ENCODE measurements at regions not wholly inside any gene's neighbourhood (a gene's known extent, or its start where the extent isn't known, plus 50 kb on each side); places are given as distances from the start of the nearest gene placed in this dataset.

DNA sequence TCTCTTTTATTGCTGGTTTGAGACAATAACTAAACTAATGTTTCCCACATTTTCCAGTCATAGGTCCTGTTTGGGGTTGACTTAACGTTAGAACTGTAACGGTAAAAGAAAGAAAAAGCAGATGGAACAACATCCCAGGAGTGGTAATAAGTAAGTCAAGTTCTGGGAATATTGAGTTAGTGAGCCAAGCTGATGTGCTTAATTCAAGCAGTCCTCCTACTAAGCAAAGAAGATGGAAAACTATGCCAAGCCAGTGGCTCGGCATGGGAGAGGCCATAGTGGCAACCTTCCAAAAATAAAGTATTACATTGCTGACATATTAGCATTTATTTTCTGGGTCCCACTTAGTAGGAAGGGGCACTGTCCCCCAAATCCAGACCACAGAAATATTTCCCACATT is 161.7 kb upstream of the CDH5 start:
- H4K20me1 ChIP-seq (ENCODE audit: insufficient read depth, low read length) = no peaks in the 10 kb centered on the region
- H3K27me3 ChIP-seq (ENCODE audit: control insufficient read depth, insufficient read depth, low read length) = peaks cover under 1% of the 10 kb centered on the region; the same call in 1 of the 2 replicates
- no peak overlapping the region for H3K56ac ChIP-seq (ENCODE audit: extremely low read depth, insufficient read depth, low read length)
- H2AK9ac ChIP-seq (replicated peaks; ENCODE audit: low read depth, low read length, poor library complexity) = no peak overlapping the region
- no peak overlapping the region for H2AK5ac ChIP-seq (ENCODE audit: low read depth, low read length)
- H3K4ac ChIP-seq (ENCODE audit: low read depth, low read length) = no peak overlapping the region
- no peak overlapping the region for H4K8ac ChIP-seq (ENCODE audit: low read depth in 2 of 2, low read length in 2 of 2)
- no peak for TF ChIP-seq CHD1 (IDR thresholded peaks at IDR 0.05; ENCODE audit: low read depth, low read length)
- no peak for TF ChIP-seq NFE2L2 (IDR thresholded peaks at IDR 0.05; ENCODE audit: low read depth, low read length)
- TF ChIP-seq, protein P1, sequence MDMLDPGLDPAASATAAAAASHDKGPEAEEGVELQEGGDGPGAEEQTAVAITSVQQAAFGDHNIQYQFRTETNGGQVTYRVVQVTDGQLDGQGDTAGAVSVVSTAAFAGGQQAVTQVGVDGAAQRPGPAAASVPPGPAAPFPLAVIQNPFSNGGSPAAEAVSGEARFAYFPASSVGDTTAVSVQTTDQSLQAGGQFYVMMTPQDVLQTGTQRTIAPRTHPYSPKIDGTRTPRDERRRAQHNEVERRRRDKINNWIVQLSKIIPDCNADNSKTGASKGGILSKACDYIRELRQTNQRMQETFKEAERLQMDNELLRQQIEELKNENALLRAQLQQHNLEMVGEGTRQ (IDR thresholded peaks at IDR 0.05; ENCODE audit: low read depth, low read length) = no peak
- no peak for TF ChIP-seq POLR2A (IDR thresholded peaks at IDR 0.05; ENCODE audit: low read depth, low read length)
- TF ChIP-seq MAFK (IDR thresholded peaks at IDR 0.05; ENCODE audit: low read depth, low read length) = no peak
- TF ChIP-seq, protein P2, sequence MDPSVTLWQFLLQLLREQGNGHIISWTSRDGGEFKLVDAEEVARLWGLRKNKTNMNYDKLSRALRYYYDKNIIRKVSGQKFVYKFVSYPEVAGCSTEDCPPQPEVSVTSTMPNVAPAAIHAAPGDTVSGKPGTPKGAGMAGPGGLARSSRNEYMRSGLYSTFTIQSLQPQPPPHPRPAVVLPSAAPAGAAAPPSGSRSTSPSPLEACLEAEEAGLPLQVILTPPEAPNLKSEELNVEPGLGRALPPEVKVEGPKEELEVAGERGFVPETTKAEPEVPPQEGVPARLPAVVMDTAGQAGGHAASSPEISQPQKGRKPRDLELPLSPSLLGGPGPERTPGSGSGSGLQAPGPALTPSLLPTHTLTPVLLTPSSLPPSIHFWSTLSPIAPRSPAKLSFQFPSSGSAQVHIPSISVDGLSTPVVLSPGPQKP (IDR thresholded peaks at IDR 0.05; ENCODE audit: borderline replicate concordance, low read depth, low read length) = no peak
- TF ChIP-seq CEBPB (IDR thresholded peaks at IDR 0.05; ENCODE audit: low read depth, low read length) = no peak
- TF ChIP-seq RFX5 (IDR thresholded peaks at IDR 0.05; ENCODE audit: low read depth, low read length) = no peak
- no peak for TF ChIP-seq MXI1 (IDR thresholded peaks at IDR 0.05; ENCODE audit: borderline replicate concordance, low read depth, low read length)
- TF ChIP-seq FOS (IDR thresholded peaks at IDR 0.05; ENCODE audit: low read depth, low read length) = no peak
- TF ChIP-seq SMC3 (IDR thresholded peaks at IDR 0.05; ENCODE audit: low read depth, low read length) = no peak
- TF ChIP-seq, protein P3, sequence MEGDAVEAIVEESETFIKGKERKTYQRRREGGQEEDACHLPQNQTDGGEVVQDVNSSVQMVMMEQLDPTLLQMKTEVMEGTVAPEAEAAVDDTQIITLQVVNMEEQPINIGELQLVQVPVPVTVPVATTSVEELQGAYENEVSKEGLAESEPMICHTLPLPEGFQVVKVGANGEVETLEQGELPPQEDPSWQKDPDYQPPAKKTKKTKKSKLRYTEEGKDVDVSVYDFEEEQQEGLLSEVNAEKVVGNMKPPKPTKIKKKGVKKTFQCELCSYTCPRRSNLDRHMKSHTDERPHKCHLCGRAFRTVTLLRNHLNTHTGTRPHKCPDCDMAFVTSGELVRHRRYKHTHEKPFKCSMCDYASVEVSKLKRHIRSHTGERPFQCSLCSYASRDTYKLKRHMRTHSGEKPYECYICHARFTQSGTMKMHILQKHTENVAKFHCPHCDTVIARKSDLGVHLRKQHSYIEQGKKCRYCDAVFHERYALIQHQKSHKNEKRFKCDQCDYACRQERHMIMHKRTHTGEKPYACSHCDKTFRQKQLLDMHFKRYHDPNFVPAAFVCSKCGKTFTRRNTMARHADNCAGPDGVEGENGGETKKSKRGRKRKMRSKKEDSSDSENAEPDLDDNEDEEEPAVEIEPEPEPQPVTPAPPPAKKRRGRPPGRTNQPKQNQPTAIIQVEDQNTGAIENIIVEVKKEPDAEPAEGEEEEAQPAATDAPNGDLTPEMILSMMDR (conservative IDR thresholded peaks at IDR 0.05; ENCODE audit: low read depth, low read length) = no peak
- no peak for TF ChIP-seq RAD21 (IDR thresholded peaks at IDR 0.05; ENCODE audit: low read length)
- no peak for TF ChIP-seq RCOR1 (IDR thresholded peaks at IDR 0.05; ENCODE audit: insufficient replicate concordance, low read length)
- TF ChIP-seq MAZ (IDR thresholded peaks at IDR 0.05; ENCODE audit: borderline replicate concordance, low read depth, low read length) = no peak
- no peak for TF ChIP-seq BHLHE40 (IDR thresholded peaks at IDR 0.05; ENCODE audit: low read depth, low read length)
- in situ Hi-C loops (cut with MboI; ENCODE audit: low sequenced_read_pairs) (no loop called here), dilution Hi-C loops (cut with HindIII; ENCODE audit: low sequenced_read_pairs, unreplicated experiment) (no loop called here), intact Hi-C loops (cut with micrococcal nuclease) (no loop called here)
- H3K27ac ChIP-seq (ENCODE audit: insufficient read depth, low read length) = no peak overlapping the region
- H3K9me1 ChIP-seq (ENCODE audit: insufficient read depth, low read length) = no peaks in the 10 kb centered on the region
- no peak overlapping the region for H2BK120ac ChIP-seq (ENCODE audit: low read depth, low read length)
- H3K36me3 ChIP-seq (ENCODE audit: control insufficient read depth, insufficient read depth, low read length) = no peaks in the 10 kb centered on the region
- no peak overlapping the region for H2AFZ ChIP-seq (replicated peaks; ENCODE audit: low read length, poor library complexity)
- no peak overlapping the region for H3K9ac ChIP-seq (ENCODE audit: low read depth, low read length)
- H2BK20ac ChIP-seq (ENCODE audit: low read depth, low read length) = 0 out of 2 replicates have a peak overlapping the region, but pooled peaks have one; percentile 12
- H2BK5ac ChIP-seq (ENCODE audit: low read depth, low read length, poor library complexity, severe bottlenecking) = no peak overlapping the region
- ChIA-PET CTCF (interaction anchor here (1.2 kb wide), 1 partner anchor 14 kb away, joined by 3 read pairs; no protein-coding TSS in a partner anchor), POLR2A (ENCODE audit: unreplicated experiment) (no interaction called here)
- no peaks in the 10 kb centered on the region for H3K9me3 ChIP-seq (ENCODE audit: control insufficient read depth, insufficient read depth, low read length)
- no peak overlapping the region for H3K14ac ChIP-seq (replicated peaks; ENCODE audit: low read depth, low read length)
- no TSS peak for BruUV-seq (replicated peaks)
- DNase-seq = no peak
- H4K91ac ChIP-seq (ENCODE audit: insufficient read depth, low read depth, low read length) = no peak overlapping the region
- no peak overlapping the region for H3K18ac ChIP-seq (ENCODE audit: low read depth, low read length)
- WGBS, 2 experiments (ENCODE audit: extremely low coverage in 2 of 2, insufficient read length in 1 of 2) = no CpG with 5 or more reads among the region's 3 CpGs
- no peak overlapping the region for H3K23ac ChIP-seq (ENCODE audit: low read depth, low read length)
- H3K4me1 ChIP-seq (ENCODE audit: control insufficient read depth, insufficient read depth, low read length) = peaks cover 4% of the 10 kb centered on the region
- no peak overlapping the region for H3K4me2 ChIP-seq (ENCODE audit: low read depth, low read length)
- no peaks in the 10 kb centered on the region for H3K79me1 ChIP-seq (ENCODE audit: low read depth in 1 of 2, low read length in 2 of 2)
- H3K4me3 ChIP-seq (ENCODE audit: insufficient read depth, low read depth, low read length) = no peak overlapping the region
- no peak overlapping the region for H2BK15ac ChIP-seq (ENCODE audit: low read depth, low read length)
- no peak for ATAC-seq (ENCODE audit: low read depth)
- no peak overlapping the region for H4K5ac ChIP-seq (ENCODE audit: low read depth, low read length)
